ENCODE measurements at regions not wholly inside any gene's neighbourhood (a gene's known extent, or its start where the extent isn't known, plus 50 kb on each side); places are given as distances from the start of the nearest gene placed in this dataset.

GRCh38 chr16:49923411-49923810 lies 67.5 kb upstream of the ZNF423 start:
- Histone ChIP-seq H3K27me3 (no peaks in the 10 kb centered on the region), H3K9me3 (no peaks in the 10 kb centered on the region), H3K4me1 (no peaks in the 10 kb centered on the region), H3K36me3 (no peaks in the 10 kb centered on the region), H3K9ac (ENCODE audit: low read depth in 2 of 2, low read length in 2 of 2) (no peak overlapping the region), H3K4me3 (no peak overlapping the region), H3K27ac (no peak overlapping the region)
- intact Hi-C loops (cut with DNase I) = loop anchor here (5.0 to 10.0 kb wide), 3 partner anchors 379 to 516 kb away; no protein-coding TSS in a partner anchor
- TF ChIP-seq CTCF (IDR thresholded peaks at IDR 0.05) = no peak
- no peak for DNase-seq

- Histone ChIP-seq H3K9me3 (no peaks in the 10 kb centered on the region), H3K4me3 (no peak overlapping the region), H3K27me3 (no peaks in the 10 kb centered on the region), H3K36me3 (no peaks in the 10 kb centered on the region), H3K9ac (ENCODE audit: low read depth in 2 of 2, low read length in 2 of 2) (no peak overlapping the region), H3K27ac (no peak overlapping the region), H3K4me1 (no peaks in the 10 kb centered on the region)
- no peak for TF ChIP-seq CTCF (IDR thresholded peaks at IDR 0.05)
- intact Hi-C loops (cut with DNase I) = loop anchor here (5.0 to 10.0 kb wide), 3 partner anchors 379 to 517 kb away; no protein-coding TSS in a partner anchor
- DNase-seq = no peak
These were observed 68.2 kb upstream of the ZNF423 start for GRCh38 chr16:49924078-49924477.

- Histone ChIP-seq H3K4me3 (no peak overlapping the region), H3K27me3 (no peaks in the 10 kb centered on the region), H3K27ac (no peak overlapping the region), H3K9me3 (no peaks in the 10 kb centered on the region), H3K36me3 (no peaks in the 10 kb centered on the region), H3K4me1 (no peaks in the 10 kb centered on the region), H3K9ac (ENCODE audit: low read depth in 2 of 2, low read length in 2 of 2) (no peak overlapping the region)
- intact Hi-C loops (cut with DNase I) = loop anchor here (10.0 kb wide), 1 partner anchor 382 kb away; no protein-coding TSS in a partner anchor
- DNase-seq = no peak
- no peak for TF ChIP-seq CTCF (IDR thresholded peaks at IDR 0.05)
These were observed 71.0 kb upstream of the ZNF423 start for GRCh38 chr16:49926941-49927340.

GRCh38 chr16:49928176-49929041 lies 72.5 kb upstream of the ZNF423 start:
- no peak for DNase-seq
- no peaks in the 10 kb centered on the region for H3K27me3 ChIP-seq
- H3K9ac ChIP-seq (ENCODE audit: low read depth in 2 of 2, low read length in 2 of 2) = no peak overlapping the region
- no peak for TF ChIP-seq CTCF (IDR thresholded peaks at IDR 0.05)
- H3K27ac ChIP-seq = no peak overlapping the region
- no peaks in the 10 kb centered on the region for H3K4me1 ChIP-seq
- H3K4me3 ChIP-seq = no peak overlapping the region
- no peaks in the 10 kb centered on the region for H3K36me3 ChIP-seq
- no peaks in the 10 kb centered on the region for H3K9me3 ChIP-seq
- intact Hi-C loops (cut with DNase I) = loop anchor here (10.0 kb wide), 1 partner anchor 384 kb away; no protein-coding TSS in a partner anchor

GRCh38 chr16:49929626-49930025 lies 73.7 kb upstream of the ZNF423 start:
- TF ChIP-seq CTCF (IDR thresholded peaks at IDR 0.05) = no peak
- no peak overlapping the region for H3K9ac ChIP-seq (ENCODE audit: low read depth in 2 of 2, low read length in 2 of 2)
- intact Hi-C loops (cut with DNase I) = loop anchor here (10.0 kb wide), 1 partner anchor 385 kb away; no protein-coding TSS in a partner anchor

More at GRCh38 chr16:49929626-49930025, 73.7 kb upstream of the ZNF423 start:
- no peaks in the 10 kb centered on the region for H3K36me3 ChIP-seq
- H3K27ac ChIP-seq = no peak overlapping the region
- DNase-seq = no peak
- no peak overlapping the region for H3K4me3 ChIP-seq
- H3K27me3 ChIP-seq = no peaks in the 10 kb centered on the region
- no peaks in the 10 kb centered on the region for H3K9me3 ChIP-seq
- no peaks in the 10 kb centered on the region for H3K4me1 ChIP-seq
